Esophagus muscularis mucosa (tissue), 4 donors: ENCODE measurements at regions not wholly inside any gene's neighbourhood (a gene's known extent, or its start where the extent isn't known, plus 50 kb on each side); places are given as distances from the start of the nearest gene placed in this dataset.

ENCODE experiments used
- EP300 ChIP-seq: sonication (generic); formaldehyde crosslinking; IDR thresholded peaks from one replicate; pipeline ENCODE4 v1.6.1; 2017; ENCODE audit warnings: antibody characterized with exemption
- POLR2A ChIP-seq: fragments of 450-650 bp; IDR thresholded peaks from one replicate; pipeline ENCODE4 v1.6.1; 2017; ENCODE audit warnings: antibody characterized with exemption, moderate library complexity, mild to moderate bottlenecking, low read depth
- POLR2AphosphoS5 ChIP-seq, 2 donors: sonication (generic); formaldehyde crosslinking; IDR thresholded peaks; one replicate each; pipeline ENCODE4 v1.6.1; 2017; ENCODE audit warnings: antibody characterized with exemption in 2 of 2
- TF ChIP-seq, protein P1 (sequence below), 3 experiments: fragments of 200-600 bp in 2 of 3; fragments of 450-650 bp in 1 of 3; sonication (generic) in 2 of 3; IDR thresholded peaks; one replicate each; pipeline ENCODE4 v1.5.1; 2017 to 2019; ENCODE audit warnings: antibody characterized with exemption in 3 of 3, mild to moderate bottlenecking in 2 of 3, moderate library complexity in 1 of 3

DNA sequence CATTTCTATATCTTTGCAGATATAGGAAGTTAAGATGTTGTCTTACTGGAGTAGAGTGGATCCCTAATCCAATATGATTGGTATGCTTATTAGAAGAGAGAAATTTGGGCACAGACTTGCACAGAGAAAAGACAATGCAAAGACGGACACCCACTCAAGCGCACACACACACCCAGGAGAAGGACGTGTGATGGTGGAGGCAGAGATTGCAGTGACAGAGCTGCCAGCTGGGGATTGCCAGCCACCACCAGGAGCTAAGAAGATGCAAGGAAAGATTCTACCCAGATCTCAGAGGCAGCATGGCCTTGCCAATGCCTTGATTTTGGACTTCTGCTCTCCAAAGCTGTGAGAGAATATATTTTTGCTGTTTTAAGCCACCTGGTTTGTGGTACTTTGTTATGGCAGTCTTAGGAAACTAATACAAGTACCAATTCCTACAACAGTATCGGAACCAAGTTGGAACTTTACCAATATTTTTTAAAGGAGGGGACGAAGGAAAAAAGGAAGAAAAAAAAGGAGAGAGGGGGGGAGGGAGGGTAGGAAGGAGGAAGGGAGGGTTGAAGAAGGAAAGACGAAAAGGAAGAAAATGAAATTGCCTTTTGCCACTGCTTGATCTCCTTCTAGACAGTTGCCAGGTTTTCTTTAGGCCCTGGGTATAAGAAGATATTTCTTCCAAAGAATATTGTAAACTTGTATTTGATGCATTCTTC lies 334.0 kb downstream of the BUD13 start:
- TF ChIP-seq, protein P1, sequence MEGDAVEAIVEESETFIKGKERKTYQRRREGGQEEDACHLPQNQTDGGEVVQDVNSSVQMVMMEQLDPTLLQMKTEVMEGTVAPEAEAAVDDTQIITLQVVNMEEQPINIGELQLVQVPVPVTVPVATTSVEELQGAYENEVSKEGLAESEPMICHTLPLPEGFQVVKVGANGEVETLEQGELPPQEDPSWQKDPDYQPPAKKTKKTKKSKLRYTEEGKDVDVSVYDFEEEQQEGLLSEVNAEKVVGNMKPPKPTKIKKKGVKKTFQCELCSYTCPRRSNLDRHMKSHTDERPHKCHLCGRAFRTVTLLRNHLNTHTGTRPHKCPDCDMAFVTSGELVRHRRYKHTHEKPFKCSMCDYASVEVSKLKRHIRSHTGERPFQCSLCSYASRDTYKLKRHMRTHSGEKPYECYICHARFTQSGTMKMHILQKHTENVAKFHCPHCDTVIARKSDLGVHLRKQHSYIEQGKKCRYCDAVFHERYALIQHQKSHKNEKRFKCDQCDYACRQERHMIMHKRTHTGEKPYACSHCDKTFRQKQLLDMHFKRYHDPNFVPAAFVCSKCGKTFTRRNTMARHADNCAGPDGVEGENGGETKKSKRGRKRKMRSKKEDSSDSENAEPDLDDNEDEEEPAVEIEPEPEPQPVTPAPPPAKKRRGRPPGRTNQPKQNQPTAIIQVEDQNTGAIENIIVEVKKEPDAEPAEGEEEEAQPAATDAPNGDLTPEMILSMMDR (IDR thresholded peaks at IDR 0.05) = no peak
- TF ChIP-seq EP300 (no peak), POLR2A (no peak), POLR2AphosphoS5 (IDR thresholded peaks at IDR 0.05) (no peak)
